ENCODE measurements at regions not wholly inside any gene's neighbourhood (a gene's known extent, or its start where the extent isn't known, plus 50 kb on each side); places are given as distances from the start of the nearest gene placed in this dataset.

DNA sequence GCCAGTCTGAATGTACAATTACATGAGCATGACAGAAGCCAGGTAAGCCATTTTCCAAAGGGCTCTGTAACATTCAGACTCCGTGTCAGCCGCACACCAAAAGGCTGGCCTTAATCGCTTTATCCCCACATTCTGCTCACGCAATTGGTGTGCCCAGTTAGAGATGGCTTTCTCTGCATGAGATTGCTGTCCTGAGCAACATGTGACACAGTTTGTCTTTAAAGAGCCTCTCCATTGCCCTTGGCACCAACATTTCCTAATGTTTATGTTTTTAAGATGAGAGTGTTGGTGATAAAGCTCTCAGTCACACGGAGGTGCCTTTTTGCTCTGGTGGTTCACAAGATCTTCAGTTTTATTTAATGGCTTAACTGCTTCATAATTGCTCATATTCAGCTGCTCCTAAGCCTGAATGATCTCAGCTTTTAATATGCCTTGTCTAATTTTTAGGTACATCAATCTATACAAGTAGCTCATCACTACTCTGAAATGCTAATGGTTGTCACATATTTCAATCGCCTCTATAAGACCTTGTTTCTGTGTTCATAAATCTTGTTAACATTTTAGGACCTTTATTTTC lies 164.8 kb upstream of the ACVR2A start:
- no peak overlapping the region for H3K4me3 ChIP-seq (replicated peaks; ENCODE audit: low read depth, low read length)
- TF ChIP-seq, protein P1, sequence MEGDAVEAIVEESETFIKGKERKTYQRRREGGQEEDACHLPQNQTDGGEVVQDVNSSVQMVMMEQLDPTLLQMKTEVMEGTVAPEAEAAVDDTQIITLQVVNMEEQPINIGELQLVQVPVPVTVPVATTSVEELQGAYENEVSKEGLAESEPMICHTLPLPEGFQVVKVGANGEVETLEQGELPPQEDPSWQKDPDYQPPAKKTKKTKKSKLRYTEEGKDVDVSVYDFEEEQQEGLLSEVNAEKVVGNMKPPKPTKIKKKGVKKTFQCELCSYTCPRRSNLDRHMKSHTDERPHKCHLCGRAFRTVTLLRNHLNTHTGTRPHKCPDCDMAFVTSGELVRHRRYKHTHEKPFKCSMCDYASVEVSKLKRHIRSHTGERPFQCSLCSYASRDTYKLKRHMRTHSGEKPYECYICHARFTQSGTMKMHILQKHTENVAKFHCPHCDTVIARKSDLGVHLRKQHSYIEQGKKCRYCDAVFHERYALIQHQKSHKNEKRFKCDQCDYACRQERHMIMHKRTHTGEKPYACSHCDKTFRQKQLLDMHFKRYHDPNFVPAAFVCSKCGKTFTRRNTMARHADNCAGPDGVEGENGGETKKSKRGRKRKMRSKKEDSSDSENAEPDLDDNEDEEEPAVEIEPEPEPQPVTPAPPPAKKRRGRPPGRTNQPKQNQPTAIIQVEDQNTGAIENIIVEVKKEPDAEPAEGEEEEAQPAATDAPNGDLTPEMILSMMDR (IDR thresholded peaks at IDR 0.05; ENCODE audit: low read depth, low read length, missing control alignments) = no peak
- no peak for DNase-seq (ENCODE audit: extremely low read depth, low read depth)

DNA sequence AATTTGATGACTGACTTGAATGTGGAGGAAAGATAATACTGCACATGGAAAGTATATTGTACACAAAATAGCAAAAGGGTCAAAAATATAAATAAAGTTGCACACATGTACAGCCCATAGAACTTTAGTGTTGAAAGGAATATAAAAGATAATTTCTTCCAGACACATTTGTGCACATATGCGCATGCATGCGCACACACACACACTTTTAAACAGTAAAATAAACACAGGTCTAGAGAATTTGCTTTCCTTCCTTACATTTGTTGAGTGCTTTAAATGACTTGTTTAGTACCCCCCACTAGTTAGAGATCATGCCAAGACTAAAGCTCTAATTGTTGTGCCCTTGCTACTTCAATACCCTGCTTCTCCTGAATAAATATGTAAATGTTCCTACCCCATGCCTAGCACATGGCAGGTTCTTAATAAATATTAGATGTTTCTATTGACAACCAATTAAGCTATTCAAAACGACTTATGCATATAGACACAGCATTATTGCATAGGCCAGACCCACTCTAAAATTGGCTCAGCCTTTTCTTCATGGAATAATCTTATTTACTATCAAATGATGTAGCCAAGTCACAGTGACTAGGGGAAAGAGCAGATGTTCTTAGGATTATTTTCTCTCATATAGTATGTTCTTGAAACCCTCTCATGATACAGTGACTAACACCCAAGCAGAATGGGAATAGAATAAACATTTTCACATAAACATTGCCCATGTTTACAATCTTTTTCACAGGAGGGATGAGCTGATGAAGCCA lies 165.5 kb upstream of the ACVR2A start:
- H3K4me3 ChIP-seq (replicated peaks; ENCODE audit: low read depth, low read length) = no peak overlapping the region
- DNase-seq (ENCODE audit: extremely low read depth, low read depth) = no peak
- TF ChIP-seq, protein P1 (IDR thresholded peaks at IDR 0.05; ENCODE audit: low read depth, low read length, missing control alignments) = no peak

DNA sequence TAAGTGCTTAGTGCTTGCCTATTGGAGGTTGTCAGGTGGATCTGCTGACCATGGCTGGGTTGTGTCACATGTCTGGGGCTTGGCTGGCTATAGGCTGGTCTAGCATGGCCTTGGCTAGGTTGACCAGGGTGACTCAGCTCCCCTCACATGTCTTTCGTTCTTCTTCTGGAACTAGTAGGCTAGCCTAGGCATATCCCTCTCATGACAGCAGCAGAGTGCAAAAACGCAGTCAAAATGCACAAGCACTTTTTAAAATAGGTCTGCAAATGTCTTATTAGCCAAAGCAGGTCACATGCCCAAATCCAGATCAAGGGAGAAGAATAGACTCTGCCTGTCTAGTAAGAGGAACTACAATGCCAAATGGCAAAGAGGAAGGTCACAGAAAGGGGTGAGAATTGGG lies 179.7 kb upstream of the ACVR2A start:
- DNase-seq (ENCODE audit: extremely low read depth, low read depth) = peak; percentile 3
- TF ChIP-seq, protein P1 (IDR thresholded peaks at IDR 0.05; ENCODE audit: low read depth, low read length, missing control alignments) = no peak
- no peak overlapping the region for H3K4me3 ChIP-seq (replicated peaks; ENCODE audit: low read depth, low read length)

DNA sequence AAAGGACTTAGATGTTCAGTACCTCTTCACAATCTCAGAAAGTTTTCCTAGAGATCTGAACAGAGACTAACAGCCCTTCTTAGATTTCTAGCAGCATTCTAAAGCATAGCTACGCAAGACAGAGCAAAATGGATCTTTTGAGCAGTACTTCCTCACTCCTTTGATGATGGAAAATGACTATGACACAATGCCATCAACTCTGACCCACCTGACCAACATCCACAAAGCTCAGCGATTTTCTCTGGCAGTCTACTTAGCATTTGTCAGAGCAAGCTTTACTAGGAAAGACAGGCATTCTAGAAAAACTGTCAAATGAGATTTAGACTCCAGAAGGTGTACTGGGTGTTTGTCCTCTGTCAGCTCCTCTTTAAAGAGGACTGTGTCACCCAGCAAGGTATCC lies 180.9 kb upstream of the ACVR2A start:
- DNase-seq (ENCODE audit: extremely low read depth, low read depth) = no peak
- H3K4me3 ChIP-seq (replicated peaks; ENCODE audit: low read depth, low read length) = no peak overlapping the region
- TF ChIP-seq, protein P1 (IDR thresholded peaks at IDR 0.05; ENCODE audit: low read depth, low read length, missing control alignments) = no peak

DNA sequence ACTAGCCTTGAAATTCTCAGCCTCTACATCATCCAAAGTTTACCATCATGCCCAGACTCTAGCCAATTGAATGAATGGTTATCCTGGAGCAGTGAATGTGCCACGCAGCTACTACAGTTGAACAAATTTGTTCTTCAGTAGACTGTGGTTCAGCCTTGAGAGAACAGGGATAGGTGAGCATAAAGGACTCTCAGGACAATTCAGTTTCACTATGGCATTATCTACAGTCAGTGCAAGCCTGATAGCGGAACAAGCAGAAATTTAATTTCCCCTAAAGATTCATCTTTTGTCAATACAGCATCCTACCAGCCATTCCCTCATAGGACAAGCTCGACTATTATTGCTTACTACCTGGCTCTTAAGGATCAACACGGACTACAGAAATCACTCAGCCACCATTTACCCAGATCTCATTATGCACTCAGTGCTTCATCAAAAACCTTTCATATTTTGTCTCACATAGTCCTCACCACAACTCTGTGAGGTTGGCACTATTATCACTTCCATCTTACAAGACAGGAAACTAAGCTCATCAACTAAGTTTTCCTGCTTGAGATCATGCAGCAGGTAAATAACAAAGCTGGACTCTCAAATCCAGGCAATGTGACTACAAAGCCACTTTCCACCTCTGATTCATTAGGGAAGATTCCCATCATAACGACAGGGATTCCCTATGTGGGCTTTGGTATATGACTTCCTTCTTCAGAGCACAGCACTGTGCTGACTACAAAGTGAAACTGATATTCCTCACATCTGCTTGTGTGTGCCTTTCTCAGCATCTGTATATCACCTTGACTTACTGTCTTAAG lies 181.5 kb upstream of the ACVR2A start:
- no peak overlapping the region for H3K4me3 ChIP-seq (replicated peaks; ENCODE audit: low read depth, low read length)
- TF ChIP-seq, protein P1 (IDR thresholded peaks at IDR 0.05; ENCODE audit: low read depth, low read length, missing control alignments) = no peak
- no peak for DNase-seq (ENCODE audit: extremely low read depth, low read depth)

DNA sequence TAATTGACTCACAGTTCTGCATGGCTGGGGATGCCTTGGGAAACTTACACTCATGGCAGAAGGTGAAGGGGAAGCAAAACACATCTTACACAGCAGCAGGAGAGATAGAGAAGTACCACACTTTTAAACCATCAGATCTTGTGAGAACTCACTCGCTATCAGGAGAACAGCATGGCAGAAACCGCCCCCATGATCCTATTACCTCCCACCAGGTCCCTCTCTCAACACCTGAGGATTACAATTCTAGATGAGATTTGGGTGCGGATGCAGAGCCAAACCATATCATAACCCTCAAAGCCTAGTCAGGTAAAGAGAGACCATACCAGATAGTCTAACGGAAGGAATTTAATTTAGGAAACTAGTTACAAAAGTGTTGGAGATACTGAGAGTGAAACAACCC lies 182.6 kb upstream of the ACVR2A start:
- TF ChIP-seq, protein P1 (IDR thresholded peaks at IDR 0.05; ENCODE audit: low read depth, low read length, missing control alignments) = no peak
- no peak overlapping the region for H3K4me3 ChIP-seq (replicated peaks; ENCODE audit: low read depth, low read length)
- no peak for DNase-seq (ENCODE audit: extremely low read depth, low read depth)

Data from HFF-Myc (cell line).